T1000 (cell line): ENCODE measurements at regions not wholly inside any gene's neighbourhood (a gene's known extent, or its start where the extent isn't known, plus 50 kb on each side); places are given as distances from the start of the nearest gene placed in this dataset.

Experiments
- DNase-seq: peaks from one replicate; lab custom pipeline; 2025; ENCODE audit warnings: mixed read lengths; lab: John Stamatoyannopoulos, UW

- no peak for DNase-seq
These were observed 733.0 kb downstream of the RPS29 start for GRCh38 chr14:48853159-48853558.

GRCh38 chr14:48849741-48850322, 736.3 kb downstream of the RPS29 start:
- no peak for DNase-seq

- no peak for DNase-seq
These were observed 743.4 kb downstream of the RPS29 start for GRCh38 chr14:48842785-48843184.

GRCh38 chr14:48826058-48826457, 760.1 kb downstream of the RPS29 start:
- no peak for DNase-seq

GRCh38 chr14:48814562-48814961, 771.6 kb downstream of the RPS29 start:
- no peak for DNase-seq

- no peak for DNase-seq
These were observed 780.9 kb downstream of the RPS29 start for GRCh38 chr14:48805315-48805714.

DNA sequence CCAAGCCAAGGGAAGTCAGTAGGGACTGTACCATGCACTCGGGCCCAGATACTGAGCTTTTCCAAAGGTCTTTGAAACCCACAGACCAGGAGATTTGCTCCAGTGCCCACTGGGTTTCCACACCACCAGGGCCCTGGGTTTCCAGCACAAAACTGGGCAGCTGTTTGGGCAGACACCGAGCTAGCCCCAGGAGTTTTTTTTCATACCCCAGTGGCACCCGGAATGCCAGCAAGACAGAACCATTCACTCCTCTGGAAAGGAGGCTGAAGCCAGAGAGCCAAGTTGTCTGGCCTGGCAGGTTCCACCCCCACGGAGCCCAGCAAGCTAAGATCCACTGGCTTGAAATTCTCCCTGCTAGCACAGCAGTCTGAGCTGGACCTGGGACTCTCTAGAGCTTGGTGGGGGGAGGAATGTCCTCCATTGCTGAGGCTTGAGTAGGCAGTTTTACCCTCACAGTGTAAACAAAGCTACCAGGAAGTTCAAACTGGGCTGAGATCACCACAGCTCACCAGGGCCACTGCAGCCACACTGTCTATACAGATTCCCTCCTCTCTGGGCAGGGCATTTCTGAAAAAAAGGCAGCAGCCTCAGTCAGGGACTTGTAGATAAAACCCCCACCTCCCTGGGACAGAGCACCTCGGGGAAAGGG, 793.7 kb downstream of the RPS29 start:
- no peak for DNase-seq

DNA sequence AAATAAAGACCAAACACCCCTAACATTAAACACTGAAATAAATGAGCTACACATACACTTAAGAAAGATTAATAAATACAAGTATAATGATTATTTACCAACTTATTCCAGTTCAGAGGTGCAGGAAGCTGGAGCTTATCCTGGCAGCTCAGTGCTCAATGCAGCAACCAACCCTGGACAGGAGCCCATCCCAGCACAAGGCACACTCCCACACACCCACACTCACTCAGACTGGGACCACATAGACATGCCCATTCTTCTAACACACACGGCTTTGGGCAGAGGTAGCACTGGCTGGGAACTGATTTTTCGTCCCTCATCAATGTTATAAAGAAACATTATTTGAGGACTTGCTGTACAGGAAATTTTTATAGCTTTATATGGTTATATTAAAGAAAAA, 797.4 kb downstream of the RPS29 start:
- no peak for DNase-seq

DNA sequence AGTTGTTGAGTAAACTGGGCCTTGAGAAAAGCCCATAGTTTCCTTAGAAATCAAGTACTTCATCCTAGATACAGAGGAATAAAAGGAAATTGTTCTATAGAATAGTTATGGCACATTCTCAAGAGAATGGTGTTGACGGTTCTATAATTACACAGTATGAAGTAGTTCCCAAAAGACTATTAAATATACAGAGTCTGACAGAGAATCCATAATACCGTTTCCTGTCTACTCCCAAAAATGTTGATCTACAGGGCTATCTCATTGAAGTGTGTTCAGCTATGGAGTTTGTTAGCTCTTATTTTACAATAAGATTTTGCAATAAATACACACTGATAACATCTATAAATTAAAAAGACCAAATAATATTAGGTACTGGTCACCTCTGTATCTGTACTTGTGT, 799.7 kb downstream of the RPS29 start:
- no peak for DNase-seq

DNA sequence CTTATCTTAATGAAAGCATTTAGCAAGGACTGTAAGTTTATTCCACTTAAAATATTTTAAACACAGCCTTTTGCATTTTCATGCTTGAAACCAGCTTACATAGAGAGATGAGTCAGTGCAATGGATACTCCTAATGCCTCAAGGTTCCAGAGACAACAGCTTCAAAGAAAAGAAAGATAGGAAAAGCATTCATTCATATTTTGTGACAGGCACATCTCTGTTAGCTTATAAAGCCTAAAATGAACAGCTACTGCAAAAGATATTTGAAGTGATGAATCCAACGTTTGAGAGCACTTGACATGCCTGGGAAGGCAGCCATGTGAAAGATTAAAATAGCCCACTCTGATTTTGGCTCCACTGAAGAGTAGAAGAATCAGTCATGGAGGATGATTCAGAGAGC, 814.5 kb downstream of the RPS29 start:
- DNase-seq: no peak

- no peak for DNase-seq
These were observed 834.9 kb downstream of the RPS29 start for GRCh38 chr14:48751293-48751692.

DNA sequence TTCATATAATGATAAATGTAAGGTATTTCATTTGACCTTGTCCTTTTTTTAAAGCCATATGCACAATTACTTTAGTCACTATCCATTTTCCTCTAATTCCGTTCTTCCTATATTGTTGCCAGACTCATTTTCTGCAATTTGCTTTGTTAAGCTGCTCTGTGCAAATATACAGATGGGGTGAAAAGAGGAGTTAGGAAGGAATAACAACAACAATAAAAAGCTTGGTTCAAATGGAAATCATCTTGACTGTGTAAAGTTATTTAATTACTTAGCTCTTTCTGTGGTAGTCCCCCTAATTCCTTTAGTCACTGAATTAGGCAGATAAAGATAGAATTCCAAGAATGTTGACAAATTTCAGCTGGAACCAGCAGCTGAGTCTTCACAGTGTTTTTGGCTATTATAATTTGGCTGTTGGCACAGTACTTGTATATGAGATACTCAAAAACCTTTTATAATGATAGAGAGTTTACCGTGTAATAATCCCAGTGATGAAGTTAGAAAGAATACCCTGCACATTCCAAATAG, 838.0 kb downstream of the RPS29 start:
- no peak for DNase-seq

- DNase-seq: no peak
These were observed 838.6 kb downstream of the RPS29 start for GRCh38 chr14:48747561-48748089.

- DNase-seq: no peak
These were observed 842.0 kb downstream of the RPS29 start for GRCh38 chr14:48744202-48744601.

- DNase-seq: no peak
These were observed 847.8 kb downstream of the RPS29 start for GRCh38 chr14:48738186-48738925.

DNA sequence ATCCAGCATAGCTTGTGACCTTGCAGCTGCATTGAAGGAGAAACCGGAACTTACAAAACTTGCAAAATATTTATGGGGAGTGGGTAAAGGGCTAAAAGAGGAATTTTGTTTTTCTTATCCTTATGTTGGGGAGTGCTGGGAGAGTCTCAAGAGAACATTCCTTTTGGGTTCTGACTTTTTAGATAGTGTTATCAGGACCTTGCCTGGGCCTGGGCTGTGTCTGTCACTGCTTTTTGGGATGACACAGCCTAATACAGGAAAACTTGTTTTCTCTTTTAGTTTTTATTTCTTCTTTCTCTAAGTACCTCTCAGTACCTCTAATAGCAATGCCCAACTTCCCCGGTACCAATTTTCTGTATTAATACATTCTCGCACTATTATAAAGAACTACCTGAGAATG, 850.6 kb downstream of the RPS29 start:
- DNase-seq: no peak

DNA sequence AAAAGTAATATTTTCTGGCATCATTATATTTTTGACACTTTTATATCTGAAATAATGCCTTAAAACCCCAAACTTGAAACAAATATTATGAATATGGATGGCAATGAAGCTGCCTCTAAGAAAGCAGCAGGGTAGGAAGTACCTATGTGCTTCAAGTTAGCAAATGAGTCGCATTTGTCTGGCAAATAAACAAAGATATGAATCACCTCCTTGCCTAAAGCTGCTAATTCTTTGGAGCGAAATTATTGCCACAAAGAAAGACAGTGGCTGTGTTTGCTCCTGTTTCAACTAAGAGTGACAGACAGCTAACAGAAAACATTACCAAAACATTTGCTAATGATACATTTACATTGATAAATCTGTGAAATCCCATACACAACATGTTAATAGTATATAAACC, 854.9 kb downstream of the RPS29 start:
- DNase-seq: no peak

DNA sequence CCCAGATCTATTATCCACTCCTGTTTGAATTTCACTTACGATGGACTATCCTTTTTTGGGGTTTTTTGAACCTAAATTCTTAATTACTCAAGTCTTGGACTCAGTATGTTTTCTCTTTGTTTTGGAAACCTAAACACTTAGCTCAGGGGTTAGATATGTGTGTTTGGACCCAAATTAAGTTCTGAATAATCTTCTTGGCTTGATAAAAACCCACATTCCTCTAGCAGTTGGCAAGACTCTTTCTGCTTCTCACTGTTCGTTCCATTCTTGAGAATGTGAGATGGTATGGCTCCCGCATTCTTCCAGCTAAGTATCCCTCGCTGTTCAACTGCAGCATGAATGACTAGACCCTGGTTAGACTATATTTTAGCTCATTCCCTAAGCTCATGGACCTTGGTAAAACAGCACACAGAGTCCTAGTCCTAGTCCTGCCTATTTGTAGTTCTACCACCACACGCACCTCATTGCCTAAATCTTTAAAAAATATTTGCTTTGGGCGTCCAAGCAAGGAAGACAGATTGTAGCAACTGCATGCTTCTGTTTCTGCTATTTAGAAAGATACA, 860.0 kb downstream of the RPS29 start:
- no peak for DNase-seq

DNA sequence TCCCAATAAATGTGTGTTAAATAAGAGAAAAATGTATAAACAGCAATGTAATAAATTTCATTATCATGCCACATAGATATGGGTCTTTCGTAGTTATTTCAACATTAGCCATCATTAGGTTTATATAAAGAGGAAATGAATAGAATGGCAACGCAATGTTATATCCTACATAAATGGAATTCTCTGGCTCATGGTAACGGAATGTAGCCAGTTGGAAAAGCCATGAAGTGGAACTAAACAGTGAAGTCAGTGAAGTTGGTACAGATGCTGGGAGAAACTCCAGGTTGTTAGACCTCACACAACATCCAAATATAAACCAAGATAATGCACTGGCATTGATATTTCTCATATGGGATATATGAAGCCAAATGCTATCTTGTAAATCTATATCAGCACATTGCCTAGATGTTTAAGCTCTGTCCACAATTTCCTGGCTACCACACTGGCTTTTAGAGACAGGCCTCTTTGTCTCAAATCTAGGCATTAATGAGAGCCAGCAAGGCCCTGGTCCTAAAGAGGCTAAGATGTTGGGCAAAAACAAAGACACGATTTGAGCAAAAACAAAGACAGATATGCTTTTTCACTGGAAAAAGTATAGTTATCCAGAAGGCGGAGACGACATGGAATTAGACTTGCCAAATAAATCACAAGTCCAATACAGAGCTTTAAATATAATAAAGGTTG, 861.0 kb downstream of the RPS29 start:
- DNase-seq: no peak

GRCh38 chr14:48723841-48724495, 862.2 kb downstream of the RPS29 start:
- no peak for DNase-seq

DNA sequence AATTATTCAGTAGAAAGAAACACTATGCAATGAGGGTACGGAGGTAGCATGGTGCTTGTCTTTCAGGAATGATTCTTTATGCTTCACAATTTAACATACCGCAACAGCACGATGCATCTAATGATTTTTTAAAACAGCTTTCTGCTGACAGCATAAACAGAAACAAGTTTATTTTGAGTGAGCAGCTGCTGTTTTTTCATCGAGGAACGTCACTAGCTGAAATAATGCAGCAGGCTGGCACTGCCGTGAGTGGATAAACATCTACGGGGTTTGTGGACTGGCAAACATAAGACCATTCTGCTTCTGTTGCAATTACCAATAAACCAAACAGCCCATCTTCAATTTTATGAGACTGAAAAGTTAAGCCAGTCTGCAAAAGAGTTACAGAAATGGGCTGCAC, 871.8 kb downstream of the RPS29 start:
- DNase-seq: no peak

DNA sequence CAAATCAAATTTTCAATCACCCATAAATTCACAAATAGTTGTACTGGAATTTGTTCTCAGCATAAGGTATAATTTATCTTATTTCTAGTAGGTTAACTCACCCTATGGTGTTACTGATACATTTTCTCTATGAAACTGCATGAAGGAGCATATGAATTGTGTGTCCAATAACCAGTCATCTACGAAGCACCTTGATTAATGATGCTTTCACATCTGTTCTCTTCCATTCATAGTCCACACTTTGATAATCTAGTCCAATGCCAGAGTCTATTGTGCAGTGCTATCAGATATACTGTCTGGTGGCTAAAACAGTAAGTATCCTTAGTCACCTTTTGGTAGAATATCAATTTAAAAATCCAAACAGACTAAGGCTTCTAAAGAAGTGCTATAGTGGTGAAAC, 876.0 kb downstream of the RPS29 start:
- DNase-seq: no peak
